Pancreas (tissue), 10 donors: ENCODE measurements at regions not wholly inside any gene's neighbourhood (a gene's known extent, or its start where the extent isn't known, plus 50 kb on each side); places are given as distances from the start of the nearest gene placed in this dataset.

Source experiments
- ATAC-seq, 4 donors: fragments of 200-7000 bp; cut with Tn5 transposase; one replicate each; pipeline versions ENCODE4 v1.8.0 to v1.9.1; 2020; ENCODE audit warnings: mild to moderate bottlenecking in 4 of 4, moderate library complexity in 4 of 4
- DNase-seq, 6 donors: peaks; one replicate each; pipeline ENCODE4 v3.0.0-alpha.2; 2020
- FAIRE-seq: peaks from 2 replicates; lab custom pipeline; 2012; peaks lifted over from hg19 to GRCh38; lab: Jason Lieb, UNC
- H3K27ac ChIP-seq, 4 donors: fragments of 200-600 bp; sonication (generic); 1 replicate in 3 of 4; 2 replicates in 1 of 4; pipeline versions ENCODE4 v1.5.0 to v1.8.0; 2020
- H3K27me3 ChIP-seq, 4 donors: fragments of 200-600 bp; one replicate each; pipeline ENCODE4 v1.8.0; 2021
- H3K36me3 ChIP-seq, 3 donors: fragments of 200-600 bp; sonication (generic) in 1 of 3; one replicate each; pipeline versions ENCODE4 v1.5.0 to v1.8.0; 2020 to 2021
- H3K4me1 ChIP-seq, 3 donors: fragments of 200-600 bp; one replicate each; pipeline ENCODE4 v1.8.0; 2021
- H3K4me3 ChIP-seq, 4 donors: fragments of 200-600 bp; sonication (generic) in 2 of 4; one replicate each; pipeline versions ENCODE4 v1.5.0 to v1.8.0; 2020 to 2021
- H3K9me3 ChIP-seq, 4 donors: fragments of 200-600 bp; one replicate each; pipeline ENCODE4 v1.8.0; 2021
- WGBS, 2 donors: extraction: QIAGEN DNeasy Blood & Tissue Kit; methylation state at CpG; one replicate each; pipeline ENCODE4 v1.1.7; 2013; 5-methylcytosine and 5-hydroxymethylcytosine counted together
- intact Hi-C, 3 donors: fragments of 100-400 bp; cut with DNase I; formaldehyde crosslinking; loops; one replicate each; pipeline versions ENCODE4 v1.11.1 to v1.14.2; 2022
- TF ChIP-seq, protein P1 (sequence below), 4 donors: fragments of 200-600 bp; sonication (generic) in 3 of 4; IDR thresholded peaks; one replicate each; pipeline versions ENCODE4 v1.5.0 to v1.8.0; 2021; ENCODE audit warnings: antibody characterized with exemption in 4 of 4
- donor health status: healthy with polysubstance abuse.
- donor health status: DM: no; HTN: no; CAD: no; lungs with moderate emphysema.
- donor health status: DM: no; HTN: no; CAD: no.
- donor health status: control.
- donor health status: control.
- donor health status: Bipolar disorder and iron deficiency.
- donor health status: DM: yes; HTN: yes; CAD: no.
- donor health status: DM: no; HTN: no; CAD: no.
- donor health status: DM: no; HTN: no; CAD: no.
- donor health status: DM: yes; HTN: yes; CAD: no.

DNA sequence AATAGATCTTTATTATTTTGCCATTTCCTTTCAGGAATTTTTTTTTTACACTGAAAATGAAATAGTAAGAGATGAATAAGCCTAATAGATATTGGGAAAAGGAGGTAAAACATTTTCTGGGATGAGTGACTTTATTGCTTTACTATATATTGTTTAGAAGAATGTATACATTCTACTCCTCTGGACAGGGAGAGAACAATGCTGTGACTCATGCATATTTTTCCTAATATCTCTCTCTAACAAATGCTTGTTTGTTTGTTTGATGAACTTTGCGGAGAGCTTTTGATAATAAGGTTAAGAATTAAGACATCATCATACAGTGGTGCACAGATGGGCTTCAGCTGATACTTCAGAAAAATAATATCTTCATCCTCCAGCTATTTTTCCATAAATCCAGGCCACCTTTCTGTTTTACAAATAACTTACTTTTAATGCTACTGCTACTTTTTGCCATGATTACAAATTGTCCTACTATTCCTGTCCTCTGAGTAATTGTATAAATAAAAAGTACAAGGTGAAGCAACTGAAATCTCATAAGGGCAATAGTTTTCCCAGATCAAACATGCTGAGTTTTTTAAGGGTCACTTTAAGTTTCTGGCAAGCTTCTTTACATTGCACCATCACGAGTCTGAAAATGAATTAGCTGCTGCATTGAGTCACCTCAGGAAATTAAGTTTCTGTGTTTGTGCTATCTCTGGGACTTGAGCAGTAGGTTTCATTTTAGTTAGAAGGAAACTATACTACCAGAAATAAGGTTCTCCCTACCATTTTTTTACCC, 207.3 kb upstream of the POT1 start:
- 38 to 43% methylated on average over 2 of the region's 2 CpGs for WGBS, 2 donors
- Histone ChIP-seq H3K27ac (no peak overlapping the region), H3K4me1 (peaks cover 0 to 5% (median 0%) of the 10 kb centered on the region in 3 donors), H3K4me3 (no peak overlapping the region), H3K9me3 (no peaks in the 10 kb centered on the region), H3K27me3 (no peaks in the 10 kb centered on the region), H3K36me3 (no peaks in the 10 kb centered on the region)
- DNase-seq (no peak), ATAC-seq (no peak), FAIRE-seq (no peak)
- intact Hi-C loops: no loop called here
- TF ChIP-seq, protein P1, sequence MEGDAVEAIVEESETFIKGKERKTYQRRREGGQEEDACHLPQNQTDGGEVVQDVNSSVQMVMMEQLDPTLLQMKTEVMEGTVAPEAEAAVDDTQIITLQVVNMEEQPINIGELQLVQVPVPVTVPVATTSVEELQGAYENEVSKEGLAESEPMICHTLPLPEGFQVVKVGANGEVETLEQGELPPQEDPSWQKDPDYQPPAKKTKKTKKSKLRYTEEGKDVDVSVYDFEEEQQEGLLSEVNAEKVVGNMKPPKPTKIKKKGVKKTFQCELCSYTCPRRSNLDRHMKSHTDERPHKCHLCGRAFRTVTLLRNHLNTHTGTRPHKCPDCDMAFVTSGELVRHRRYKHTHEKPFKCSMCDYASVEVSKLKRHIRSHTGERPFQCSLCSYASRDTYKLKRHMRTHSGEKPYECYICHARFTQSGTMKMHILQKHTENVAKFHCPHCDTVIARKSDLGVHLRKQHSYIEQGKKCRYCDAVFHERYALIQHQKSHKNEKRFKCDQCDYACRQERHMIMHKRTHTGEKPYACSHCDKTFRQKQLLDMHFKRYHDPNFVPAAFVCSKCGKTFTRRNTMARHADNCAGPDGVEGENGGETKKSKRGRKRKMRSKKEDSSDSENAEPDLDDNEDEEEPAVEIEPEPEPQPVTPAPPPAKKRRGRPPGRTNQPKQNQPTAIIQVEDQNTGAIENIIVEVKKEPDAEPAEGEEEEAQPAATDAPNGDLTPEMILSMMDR (IDR thresholded peaks at IDR 0.05): no peak

DNA sequence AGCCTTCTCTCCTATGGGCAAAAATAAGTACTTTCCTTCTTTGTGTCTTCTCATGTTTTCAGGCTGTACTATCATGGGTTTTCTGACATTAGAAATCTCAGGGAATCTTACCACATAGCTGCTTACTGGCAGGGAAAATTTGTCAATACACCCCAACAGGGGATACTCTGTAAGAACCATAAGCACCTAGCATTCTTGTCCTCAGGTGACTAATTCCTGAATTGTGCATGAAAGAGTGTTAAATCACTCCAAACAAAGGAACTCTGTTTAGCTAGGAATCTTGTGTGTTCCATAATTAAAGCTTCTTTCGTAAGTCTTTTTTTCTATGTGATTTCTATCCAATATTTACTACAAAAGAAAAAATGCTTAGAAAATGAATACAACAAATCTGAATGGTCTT, 206.7 kb upstream of the POT1 start:
- H3K4me1 ChIP-seq: peaks cover 0 to 5% (median 0%) of the 10 kb centered on the region in 3 donors
- no peak for ATAC-seq
- intact Hi-C loops: no loop called here
- TF ChIP-seq, protein P1 (IDR thresholded peaks at IDR 0.05): no peak
- no peak overlapping the region for H3K4me3 ChIP-seq
- WGBS, 2 donors: 0 to 26% methylated on average over 1 of the region's 1 CpG
- no peaks in the 10 kb centered on the region for H3K9me3 ChIP-seq
- FAIRE-seq: no peak
- no peak overlapping the region for H3K27ac ChIP-seq
- no peak for DNase-seq
- no peaks in the 10 kb centered on the region for H3K27me3 ChIP-seq
- H3K36me3 ChIP-seq: no peaks in the 10 kb centered on the region

DNA sequence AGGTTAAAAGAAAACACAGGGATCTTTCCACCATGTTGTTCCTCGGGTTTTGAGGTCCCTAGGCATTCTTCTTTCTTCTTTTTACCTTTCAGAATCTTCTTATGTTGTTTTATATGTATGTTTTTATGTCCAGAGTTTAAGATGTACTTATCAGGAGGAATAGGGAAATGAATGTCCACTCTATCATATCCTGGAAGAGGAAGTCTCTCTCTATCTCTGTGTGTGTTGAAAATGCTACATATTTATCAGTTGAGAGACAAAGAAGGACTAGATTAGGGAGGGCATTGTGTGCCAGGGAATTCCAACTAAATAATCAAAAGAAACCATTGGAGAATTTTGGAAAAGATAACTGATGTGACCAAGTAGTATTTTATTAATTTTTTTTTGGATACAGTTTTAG, 200.5 kb upstream of the POT1 start:
- intact Hi-C loops: no loop called here

DNA sequence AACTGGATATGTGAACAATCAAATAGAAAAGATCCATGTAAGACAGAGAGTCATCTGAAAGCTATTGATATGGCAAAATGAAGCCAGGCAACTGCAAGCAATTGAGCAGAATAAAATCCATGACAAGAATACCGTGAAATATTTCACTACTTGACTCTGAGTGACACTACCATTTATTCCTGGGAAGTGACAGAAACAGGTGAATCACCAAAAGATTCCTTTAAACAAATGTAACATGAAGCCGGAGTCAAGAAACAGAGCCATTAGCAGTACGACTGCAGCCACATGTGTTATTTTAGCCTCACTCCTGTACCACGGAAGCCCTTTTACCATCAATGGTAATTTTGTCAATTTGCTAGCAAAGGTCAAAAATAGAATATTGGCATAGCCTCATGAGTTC, 197.7 kb upstream of the POT1 start:
- Histone ChIP-seq H3K4me3 (no peak overlapping the region), H3K4me1 (no peaks in the 10 kb centered on the region), H3K9me3 (no peaks in the 10 kb centered on the region), H3K27me3 (no peaks in the 10 kb centered on the region), H3K36me3 (no peaks in the 10 kb centered on the region), H3K27ac (no peak overlapping the region)
- DNase-seq (no peak), FAIRE-seq (no peak), ATAC-seq (no peak)
- intact Hi-C loops: no loop called here
- 76 to 87% methylated on average over 4 of the region's 4 CpGs for WGBS, 2 donors
- TF ChIP-seq, protein P1 (IDR thresholded peaks at IDR 0.05): no peak

More for the DNA sequence above, 200.5 kb upstream of the POT1 start:
- no peaks in the 10 kb centered on the region for H3K9me3 ChIP-seq
- DNase-seq (no peak), FAIRE-seq (no peak), ATAC-seq (no peak)
- no peak overlapping the region for H3K27ac ChIP-seq
- no peaks in the 10 kb centered on the region for H3K36me3 ChIP-seq
- H3K27me3 ChIP-seq: no peaks in the 10 kb centered on the region
- no peak overlapping the region for H3K4me3 ChIP-seq
- TF ChIP-seq, protein P1 (IDR thresholded peaks at IDR 0.05): no peak
- no peaks in the 10 kb centered on the region for H3K4me1 ChIP-seq
- 52 to 58% methylated on average over 1 of the region's 1 CpG for WGBS, 2 donors

DNA sequence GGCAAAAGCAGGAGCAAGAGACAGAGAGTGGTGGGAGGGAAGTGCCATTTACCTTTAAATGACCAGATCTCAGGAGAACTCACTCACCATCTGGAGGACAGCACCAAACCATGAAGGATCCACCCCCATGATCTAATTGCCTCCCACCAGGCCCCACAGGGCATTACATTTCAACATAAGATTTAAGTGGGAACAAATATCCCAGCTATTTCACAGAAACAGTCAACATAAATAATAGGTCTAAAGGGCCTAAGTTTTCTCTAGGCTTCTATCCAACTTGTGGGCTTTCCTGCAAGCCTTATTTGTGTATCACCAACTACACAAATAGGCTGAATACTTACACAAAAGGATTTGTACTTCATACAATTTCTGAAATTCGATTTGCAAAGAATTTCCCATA, 196.8 kb upstream of the POT1 start:
- DNase-seq: no peak

More for the DNA sequence above, 196.8 kb upstream of the POT1 start:
- WGBS, 2 donors: 19 to 35% methylated on average over 1 of the region's 1 CpG
- ATAC-seq (no peak), FAIRE-seq (no peak)
- intact Hi-C loops: no loop called here
- H3K9me3 ChIP-seq: no peaks in the 10 kb centered on the region
- no peak overlapping the region for H3K4me3 ChIP-seq
- no peaks in the 10 kb centered on the region for H3K4me1 ChIP-seq
- TF ChIP-seq, protein P1 (IDR thresholded peaks at IDR 0.05): no peak
- no peaks in the 10 kb centered on the region for H3K27me3 ChIP-seq
- no peak overlapping the region for H3K27ac ChIP-seq
- H3K36me3 ChIP-seq: no peaks in the 10 kb centered on the region
